ENCODE measurements at regions not wholly inside any gene's neighbourhood (a gene's known extent, or its start where the extent isn't known, plus 50 kb on each side); places are given as distances from the start of the nearest gene placed in this dataset.

DNA sequence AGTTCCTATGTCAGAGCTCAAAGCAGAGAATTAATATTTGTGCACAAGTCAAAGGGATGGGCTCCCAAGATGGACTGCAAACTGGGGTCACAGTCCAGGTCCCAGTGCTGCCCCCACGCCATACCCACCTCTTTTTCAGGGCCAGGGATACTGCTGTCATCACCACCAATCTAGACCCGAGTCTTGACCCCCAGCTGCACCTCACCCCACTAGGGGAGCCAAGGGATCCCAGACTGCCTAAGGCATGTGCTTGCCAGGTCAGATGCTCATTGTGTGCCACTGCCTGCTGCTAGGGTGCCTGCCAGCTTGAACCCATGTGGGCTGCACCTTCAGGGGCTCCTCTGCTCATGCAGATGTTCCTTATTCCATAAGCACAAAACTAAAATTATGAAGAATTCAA is 215.6 kb upstream of the NREP start:
- TF ChIP-seq, protein P1, sequence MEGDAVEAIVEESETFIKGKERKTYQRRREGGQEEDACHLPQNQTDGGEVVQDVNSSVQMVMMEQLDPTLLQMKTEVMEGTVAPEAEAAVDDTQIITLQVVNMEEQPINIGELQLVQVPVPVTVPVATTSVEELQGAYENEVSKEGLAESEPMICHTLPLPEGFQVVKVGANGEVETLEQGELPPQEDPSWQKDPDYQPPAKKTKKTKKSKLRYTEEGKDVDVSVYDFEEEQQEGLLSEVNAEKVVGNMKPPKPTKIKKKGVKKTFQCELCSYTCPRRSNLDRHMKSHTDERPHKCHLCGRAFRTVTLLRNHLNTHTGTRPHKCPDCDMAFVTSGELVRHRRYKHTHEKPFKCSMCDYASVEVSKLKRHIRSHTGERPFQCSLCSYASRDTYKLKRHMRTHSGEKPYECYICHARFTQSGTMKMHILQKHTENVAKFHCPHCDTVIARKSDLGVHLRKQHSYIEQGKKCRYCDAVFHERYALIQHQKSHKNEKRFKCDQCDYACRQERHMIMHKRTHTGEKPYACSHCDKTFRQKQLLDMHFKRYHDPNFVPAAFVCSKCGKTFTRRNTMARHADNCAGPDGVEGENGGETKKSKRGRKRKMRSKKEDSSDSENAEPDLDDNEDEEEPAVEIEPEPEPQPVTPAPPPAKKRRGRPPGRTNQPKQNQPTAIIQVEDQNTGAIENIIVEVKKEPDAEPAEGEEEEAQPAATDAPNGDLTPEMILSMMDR (conservative IDR thresholded peaks at IDR 0.05; ENCODE audit: low read length) = no peak
- TF ChIP-seq EZH2phosphoT487 (IDR thresholded peaks at IDR 0.05; ENCODE audit: borderline replicate concordance, low read depth, low read length) = no peak
